ENCODE measurements at regions not wholly inside any gene's neighbourhood (a gene's known extent, or its start where the extent isn't known, plus 50 kb on each side); places are given as distances from the start of the nearest gene placed in this dataset.
"Not testable (repeated sequence)": the region's sequence is repeated elsewhere in the genome, so short reads cannot be mapped to it uniquely, and the experiment has no call there.

DNA sequence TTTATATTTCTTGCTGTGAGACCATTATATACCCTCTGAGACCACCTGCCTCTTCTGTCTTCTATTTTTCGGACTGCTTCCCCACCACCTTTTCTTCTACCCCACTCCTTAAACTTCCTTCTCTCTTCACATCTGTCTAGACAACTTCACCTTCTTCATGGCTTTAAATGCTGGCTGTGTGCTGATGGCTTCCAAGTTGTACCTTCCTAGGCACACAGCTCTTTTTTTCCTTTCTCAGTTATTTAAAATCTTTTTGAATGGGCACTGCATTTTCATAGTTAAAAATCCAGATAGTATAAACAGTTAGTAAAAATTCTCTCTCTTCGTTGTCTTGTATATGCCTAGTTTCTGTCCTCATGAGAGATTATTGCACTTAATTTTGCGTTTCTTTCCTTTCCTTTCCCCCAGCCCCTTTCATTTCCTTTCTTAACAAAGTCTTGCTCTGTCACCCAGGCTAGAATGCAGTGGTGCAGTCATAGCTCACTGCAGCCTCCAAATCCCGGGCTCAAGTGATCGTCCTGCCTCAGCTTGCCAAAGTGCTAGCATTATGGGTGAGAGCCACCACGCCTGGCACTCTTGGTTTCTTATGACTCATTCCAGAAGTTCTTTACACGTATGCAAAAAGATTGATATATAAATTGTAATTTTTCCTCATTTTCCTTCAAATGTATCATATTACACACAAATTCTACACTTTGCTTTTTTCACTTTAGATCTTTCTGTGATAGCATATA lies 114.3 kb downstream of the NPIPB5 start:
- no peak for FAIRE-seq
- no peak for DNase-seq (ENCODE audit: insufficient read length, low spot score)

DNA sequence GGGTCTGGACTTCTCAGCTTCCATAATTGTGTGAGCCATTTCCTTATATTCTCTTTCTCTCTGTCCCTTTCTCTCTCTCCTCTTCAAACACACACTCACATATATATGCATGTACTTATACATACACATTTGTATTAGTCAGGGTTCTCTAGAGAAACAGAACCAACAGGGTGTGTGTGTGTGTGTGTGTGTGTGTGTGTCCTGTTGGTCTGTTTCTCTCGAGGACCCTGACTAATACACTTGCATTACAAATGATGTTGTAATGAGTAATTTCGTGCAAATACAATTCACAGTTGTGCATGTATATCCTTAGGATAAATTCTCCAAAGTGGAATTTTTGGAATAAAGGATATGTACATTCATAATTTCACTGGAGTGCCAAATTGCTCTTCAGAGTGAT lies 115.3 kb downstream of the NPIPB5 start:
- FAIRE-seq: no peak
- DNase-seq (ENCODE audit: insufficient read length, low spot score): no peak

DNA sequence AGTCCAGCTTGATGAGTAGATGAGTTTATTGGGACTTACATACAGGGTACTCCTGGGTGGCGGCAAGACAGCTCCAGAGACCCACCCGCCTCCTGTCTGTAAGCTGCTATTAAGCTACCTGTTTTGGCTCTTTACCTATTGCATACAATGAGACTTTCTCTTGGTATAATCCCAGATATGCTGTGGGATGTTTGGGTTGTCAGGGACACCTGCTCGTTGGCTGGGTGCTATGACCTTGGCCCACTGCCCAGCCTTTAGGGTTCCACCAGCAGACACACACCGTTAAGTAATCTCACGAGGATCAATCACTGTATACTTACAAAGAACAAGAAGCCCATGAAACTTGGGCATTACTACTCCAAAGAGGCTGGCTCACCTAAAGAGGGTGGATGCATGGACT lies 116.4 kb downstream of the NPIPB5 start:
- DNase-seq (ENCODE audit: insufficient read length, low spot score): no peak
- no peak for FAIRE-seq

DNA sequence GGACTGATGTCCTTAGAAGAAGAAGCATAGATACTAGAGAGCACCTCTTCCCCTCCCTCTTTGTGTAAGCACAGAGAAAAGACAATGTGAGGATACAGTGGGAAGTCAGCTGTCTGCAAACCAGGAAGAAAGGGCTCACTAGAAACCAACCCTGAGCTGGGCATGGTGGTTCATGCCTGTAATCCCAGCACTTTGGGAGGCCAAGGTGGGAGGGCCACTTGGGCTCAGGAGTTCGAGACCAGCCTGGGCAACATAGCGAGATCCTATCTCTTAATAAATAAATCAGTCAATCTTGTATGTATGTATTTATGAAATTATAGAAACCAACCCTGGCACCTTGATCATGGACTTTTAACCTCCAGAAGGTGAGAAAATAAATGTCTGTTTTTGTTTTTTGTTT lies 118.3 kb downstream of the NPIPB5 start:
- DNase-seq (ENCODE audit: insufficient read length, low spot score) (no peak), FAIRE-seq (no peak)

DNA sequence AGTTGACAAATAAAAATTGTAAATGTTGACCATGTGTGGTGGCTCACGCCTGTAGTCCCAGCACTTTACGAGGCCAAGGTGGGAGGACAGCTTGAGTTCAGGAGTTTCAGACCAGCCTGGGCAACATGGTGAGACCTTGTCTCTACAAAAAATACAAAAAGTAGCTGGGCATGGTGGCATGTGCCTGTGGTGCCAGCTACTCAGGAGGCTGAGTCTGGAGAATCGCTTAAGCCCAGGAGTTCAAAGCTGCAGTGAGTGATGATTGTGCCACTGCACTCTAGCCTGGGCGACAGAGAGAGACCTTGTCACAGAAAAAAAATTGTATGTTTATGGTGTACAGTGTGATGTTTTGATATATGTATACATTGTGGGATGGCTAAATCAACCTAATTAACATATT lies 119.6 kb downstream of the NPIPB5 start:
- FAIRE-seq: no peak
- DNase-seq (ENCODE audit: insufficient read length, low spot score): no peak

DNA sequence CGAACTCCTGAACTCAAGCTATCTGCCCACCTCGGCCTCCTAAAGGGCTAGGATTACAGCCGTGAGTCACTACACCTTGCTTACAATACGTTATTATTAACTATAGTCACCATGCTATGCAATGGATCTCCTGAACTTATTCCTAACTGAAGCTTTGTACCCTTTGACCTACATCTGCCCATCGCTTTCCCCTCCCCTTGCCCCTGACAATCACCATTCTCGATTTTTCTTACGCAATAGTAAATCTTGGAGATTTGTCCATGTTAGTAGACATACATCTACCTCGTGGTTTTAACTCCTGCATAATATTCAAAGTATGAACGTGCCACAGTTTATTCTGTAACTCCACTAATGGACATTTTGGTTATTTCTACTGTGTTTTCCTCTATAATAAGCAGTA lies 120.6 kb downstream of the NPIPB5 start:
- DNase-seq (ENCODE audit: insufficient read length, low spot score) (no peak), FAIRE-seq (no peak)

DNA sequence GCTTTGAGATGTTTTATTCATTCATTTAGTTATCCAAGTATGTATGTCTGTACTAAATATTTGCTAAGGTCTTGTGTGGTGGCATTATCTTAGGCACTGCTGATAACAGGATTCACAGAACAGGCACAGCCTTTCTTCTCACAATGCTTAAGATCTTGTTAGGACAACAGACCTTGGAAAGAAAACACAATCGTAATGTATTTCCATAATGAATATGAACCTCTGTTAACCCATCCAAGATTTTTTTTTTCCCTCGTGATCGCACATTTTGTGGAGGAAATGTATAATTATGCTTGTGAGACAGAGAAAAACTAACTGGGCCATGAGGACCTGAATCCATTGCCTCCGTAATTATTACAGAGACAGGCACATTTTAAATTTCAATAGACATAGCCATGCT lies 121.9 kb downstream of the NPIPB5 start:
- DNase-seq (ENCODE audit: insufficient read length, low spot score) (no peak), FAIRE-seq (no peak)

DNA sequence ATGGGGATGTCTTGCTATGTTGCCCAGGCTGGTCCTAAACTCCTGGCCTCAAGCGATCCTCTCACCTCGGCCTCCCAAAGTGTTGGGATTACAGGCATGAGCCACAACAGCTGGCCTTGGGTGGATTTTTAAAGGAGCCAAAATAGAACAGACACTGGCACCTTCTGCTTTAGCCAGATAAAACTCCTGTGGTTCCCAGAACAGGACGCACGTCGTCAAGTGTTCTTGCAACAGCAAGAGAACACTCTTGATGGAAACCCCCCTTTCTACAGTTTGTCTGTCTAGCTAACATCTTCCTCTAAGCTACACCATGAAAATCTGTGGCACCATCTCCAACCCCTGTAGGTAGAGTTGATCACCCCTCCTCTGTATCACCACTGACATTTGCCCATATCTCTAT lies 122.6 kb downstream of the NPIPB5 start:
- no peak for FAIRE-seq

DNA sequence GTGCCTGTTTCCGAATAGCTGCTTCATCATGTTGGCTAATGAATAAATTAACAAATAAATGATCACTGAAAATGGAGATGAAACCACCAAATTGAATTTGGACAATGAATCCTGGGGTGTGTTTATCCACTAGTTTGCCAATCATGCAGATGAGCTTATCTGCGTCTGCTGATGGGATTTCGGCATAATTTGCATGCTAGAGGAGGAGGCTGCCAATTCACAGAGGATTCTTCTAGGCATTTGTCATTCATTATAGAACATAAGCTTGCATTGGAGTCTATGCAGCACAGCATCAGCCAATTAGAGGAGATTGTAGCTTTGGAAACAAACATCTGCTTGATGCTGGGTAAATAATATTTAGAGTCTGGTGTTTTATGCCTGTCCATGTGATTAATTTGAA lies 123.1 kb downstream of the NPIPB5 start:
- DNase-seq (ENCODE audit: insufficient read length, low spot score): no peak
- no peak for FAIRE-seq

More for the DNA sequence above, 122.6 kb downstream of the NPIPB5 start:
- DNase-seq (ENCODE audit: insufficient read length, low spot score): no peak

DNA sequence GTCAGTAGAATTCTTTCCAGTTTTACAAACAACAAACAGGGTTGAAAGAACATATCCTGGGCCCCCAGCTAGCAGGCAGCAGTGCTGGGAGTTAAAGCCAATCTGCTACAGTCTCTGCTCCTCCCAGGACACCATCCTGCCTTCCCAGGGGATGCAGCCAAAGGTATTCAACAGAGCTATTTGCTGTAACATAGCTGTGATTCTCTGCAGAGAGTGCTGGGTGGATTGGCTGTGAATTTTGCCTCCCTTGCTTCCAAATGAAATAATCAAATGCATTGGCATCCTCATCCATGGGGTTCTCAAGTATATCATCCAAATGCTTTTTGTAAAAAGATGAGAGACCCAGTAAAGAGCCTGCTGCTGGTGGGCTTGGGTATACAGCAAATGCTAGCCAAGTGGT lies 124.3 kb downstream of the NPIPB5 start:
- no peak for FAIRE-seq

DNA sequence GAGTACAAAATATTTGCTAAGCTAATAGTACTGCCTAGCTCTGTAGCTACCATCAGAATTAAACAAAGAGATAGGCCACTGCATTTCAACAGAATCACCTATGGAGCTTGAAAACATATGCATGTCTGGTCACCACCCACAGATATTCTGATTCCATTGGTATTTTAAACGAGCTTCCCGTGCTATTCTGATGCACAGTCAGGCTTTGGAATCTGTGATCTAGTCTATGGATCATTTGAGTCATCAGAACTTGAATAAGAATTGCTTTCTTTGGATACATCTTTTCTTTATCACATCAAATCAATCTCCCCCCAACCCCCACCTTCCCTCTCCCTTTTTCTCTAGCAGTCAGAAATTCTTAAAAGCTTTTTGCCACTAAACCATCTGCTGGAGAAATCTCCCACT lies 124.7 kb downstream of the NPIPB5 start:
- no peak for FAIRE-seq

More for the DNA sequence above, 124.3 kb downstream of the NPIPB5 start:
- DNase-seq (ENCODE audit: insufficient read length, low spot score): no peak

DNA sequence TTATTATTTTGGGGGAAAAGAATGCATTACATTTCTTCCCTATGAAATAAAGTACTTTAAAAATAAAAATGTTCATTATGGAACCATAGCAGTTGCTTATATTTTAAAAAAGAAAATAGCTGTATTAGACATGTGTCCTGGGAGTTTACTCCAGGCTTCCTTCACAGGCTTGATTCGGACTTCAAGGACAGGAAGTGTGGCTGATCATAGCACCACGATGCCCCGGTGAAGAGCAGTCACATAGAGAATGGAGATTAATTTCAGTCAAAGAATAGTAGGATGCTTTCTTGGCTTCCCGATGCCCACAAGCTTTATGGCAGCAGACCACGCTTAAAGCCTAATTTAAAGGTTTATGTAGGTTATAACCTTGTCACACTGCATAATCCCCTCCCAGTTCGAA lies 125.1 kb downstream of the NPIPB5 start:
- DNase-seq (ENCODE audit: insufficient read length, low spot score): no peak
- FAIRE-seq: no peak

More for the DNA sequence above, 124.7 kb downstream of the NPIPB5 start:
- no peak for DNase-seq (ENCODE audit: insufficient read length, low spot score)

DNA sequence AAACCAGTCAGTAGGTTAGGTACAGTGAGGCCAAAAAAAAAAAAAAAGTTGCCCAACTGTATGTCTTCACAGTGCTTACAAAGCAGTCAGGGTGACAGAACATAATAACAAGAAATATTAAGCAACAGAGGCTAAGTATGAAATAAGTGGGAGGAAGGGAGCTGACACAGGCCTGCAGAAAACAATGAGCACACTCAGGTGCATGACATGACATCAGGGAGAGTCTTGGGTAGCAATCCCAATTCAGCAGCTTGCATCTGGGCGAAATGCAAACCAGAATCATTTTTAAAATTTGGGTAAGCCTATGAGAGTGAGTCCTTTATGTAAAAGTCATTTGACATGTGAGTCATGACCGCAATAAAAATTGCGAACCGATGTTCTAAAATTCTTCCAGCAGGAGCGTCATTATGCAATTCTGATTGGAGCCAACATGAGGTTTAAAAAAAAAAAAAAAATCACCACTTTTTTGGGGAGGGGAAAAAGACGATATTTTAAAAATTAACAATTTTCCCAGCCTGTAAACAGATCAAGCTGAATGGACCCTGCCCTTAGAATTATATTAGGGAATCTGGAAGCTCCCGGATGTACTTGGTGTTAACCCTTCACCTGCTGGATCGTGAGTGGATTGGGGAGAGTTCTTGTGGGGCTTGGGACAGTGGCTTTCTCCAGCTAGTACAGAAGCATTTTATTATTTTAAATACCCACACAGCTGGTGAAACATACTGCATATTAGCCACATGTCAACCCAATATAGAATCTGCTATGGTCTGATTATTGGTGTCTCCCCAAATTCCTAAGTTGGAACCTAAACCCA lies 127.9 kb downstream of the NPIPB5 start:
- FAIRE-seq: no peak

DNA sequence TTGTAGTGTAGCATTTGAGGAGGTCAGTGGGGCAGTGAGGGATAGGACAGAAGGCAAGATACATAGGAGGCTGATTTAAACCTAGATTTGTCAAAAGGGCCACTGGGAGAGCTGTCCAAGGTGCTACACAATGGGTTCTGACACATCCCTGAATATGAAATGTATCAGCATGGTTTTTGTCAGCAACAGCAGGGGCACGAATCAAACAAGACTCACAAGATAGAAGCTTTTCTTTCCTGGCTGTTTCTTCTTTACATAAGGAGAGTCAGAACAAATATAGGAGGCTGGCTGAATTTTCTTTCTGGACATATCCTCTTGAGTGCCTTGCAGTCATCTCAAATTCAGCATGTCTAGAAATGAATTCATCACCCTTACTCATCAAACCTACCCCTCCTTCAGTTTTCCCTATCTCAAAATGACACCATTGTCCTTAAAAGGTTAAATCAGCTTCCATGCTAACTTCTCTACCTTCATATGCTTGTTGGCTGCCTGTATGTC lies 130.5 kb downstream of the NPIPB5 start:
- no peak for DNase-seq (ENCODE audit: insufficient read length, low spot score)

More for the DNA sequence above, 127.9 kb downstream of the NPIPB5 start:
- DNase-seq (ENCODE audit: insufficient read length, low spot score): no peak

DNA sequence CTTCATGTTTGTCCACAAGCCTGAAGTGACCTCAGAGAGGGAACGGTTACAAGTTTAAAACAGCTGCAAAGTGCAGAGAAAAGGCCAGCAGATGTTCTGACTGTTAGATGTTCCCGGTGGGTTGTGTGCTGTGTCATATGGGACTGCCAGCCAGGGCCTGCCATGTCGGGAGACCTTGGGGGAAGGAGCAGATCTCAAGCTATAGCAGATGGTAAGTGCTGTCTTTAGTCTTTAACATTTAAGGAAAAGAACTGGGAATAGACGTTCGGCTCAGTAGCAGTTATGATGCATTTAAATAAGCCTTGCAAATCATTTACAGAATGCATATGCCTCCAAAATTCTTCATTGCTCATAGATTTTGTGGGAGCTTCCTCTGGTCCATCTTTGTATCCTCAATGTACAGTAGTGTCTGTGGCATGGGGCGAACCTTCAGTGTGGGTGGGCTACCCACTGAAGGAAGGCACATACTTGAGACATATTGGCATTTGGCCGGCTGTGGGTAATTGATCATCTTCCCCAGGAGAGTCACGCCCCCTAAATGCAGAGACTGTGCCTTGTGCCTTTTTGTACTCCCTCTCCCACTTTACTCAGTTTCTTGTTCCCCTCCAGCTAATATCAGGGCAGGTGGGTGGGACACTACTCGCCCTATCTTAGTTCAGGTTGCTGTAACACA lies 131.9 kb downstream of the NPIPB5 start:
- no peak for DNase-seq (ENCODE audit: insufficient read length, low spot score)
- no peak for FAIRE-seq

More for the DNA sequence above, 130.5 kb downstream of the NPIPB5 start:
- no peak for FAIRE-seq

DNA sequence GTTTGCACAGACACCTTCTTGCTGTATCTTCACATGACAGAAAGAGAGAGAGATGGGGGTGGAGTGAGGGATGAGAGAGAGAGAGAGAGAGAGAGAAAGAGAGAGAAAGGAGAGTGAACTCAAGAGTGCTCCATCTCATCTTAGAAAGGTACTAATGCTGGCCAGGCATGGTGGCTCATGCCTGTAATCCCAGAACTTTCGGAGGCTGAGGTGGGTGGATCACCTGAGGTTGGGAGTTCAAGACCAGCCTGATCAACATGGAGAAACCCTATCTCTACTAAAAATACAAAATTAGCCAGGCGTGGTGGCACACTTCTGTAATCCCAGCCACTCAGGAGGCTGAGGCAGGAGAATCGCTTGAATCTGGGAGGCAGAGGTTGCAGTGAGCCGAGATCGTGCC lies 132.5 kb downstream of the NPIPB5 start:
- FAIRE-seq; DNase-seq (ENCODE audit: insufficient read length, low spot score): not testable (repeated sequence)

DNA sequence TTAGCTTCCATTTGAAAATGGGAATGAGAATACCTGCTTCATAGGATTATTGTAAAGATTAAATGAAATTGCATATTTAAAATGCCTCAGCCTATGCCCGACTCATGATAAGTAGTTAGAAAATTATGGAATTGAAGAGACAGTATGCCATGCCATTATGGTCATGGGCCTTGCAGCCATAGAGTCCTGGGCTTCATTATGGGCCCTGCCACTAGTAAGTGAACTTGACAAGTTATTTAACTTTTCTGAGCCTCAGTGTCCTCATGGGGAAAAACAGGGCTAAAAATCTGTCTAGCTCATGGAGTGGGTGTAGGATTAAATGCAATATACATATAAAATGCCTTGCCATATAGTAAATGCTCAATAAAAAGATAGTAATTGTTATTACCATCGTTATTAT lies 133.2 kb downstream of the NPIPB5 start:
- DNase-seq (ENCODE audit: insufficient read length, low spot score): no peak
- no peak for FAIRE-seq

DNA sequence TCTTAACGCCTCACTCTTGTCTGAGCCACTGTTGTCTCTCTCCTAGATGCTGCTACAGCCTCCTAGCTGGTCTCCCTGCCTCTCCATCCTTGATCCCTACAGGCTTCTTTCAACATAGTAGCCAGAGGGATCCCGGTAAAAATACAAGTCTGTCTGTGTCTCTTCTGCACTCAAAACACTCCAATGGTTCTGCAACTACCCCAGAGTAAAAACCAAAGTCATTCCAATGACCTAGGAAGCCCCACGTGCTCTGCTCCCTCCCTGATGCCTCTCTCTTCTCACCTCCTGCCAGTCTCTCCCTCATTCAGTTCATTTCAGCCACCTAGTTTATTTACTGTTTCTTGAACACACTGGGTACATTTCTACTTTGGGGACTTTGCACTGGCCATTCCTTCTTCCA lies 135.2 kb downstream of the NPIPB5 start:
- FAIRE-seq: no peak
- no peak for DNase-seq (ENCODE audit: insufficient read length, low spot score)

DNA sequence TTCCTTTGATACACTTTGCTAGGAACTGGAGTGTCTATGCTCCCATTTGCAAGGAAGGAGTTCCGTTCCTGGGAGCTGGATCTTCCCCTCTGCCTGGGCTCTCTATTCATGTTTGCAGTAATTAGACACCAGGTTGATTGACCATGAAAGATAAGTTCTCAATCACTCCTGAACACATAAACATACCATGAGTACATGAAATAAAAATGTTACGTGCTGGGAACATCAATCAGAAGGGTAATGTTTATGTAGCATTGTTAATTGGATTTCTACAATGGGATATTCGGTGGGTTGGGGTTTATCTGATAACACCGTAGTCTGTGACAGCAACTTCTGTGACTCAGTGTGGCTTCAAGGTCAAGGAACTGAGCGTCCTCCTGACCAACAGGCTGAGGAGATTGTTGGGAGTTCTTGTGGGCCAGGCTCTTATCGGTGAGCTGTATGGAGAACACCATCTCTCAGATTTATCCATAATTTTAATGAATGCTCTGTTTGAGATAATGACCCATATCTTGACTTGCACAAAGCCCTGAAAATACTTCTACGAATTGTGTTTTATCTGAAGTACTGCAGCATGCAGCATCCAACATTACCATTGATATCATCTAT lies 136.4 kb downstream of the NPIPB5 start:
- no peak for DNase-seq (ENCODE audit: insufficient read length, low spot score)
- FAIRE-seq: no peak

DNA sequence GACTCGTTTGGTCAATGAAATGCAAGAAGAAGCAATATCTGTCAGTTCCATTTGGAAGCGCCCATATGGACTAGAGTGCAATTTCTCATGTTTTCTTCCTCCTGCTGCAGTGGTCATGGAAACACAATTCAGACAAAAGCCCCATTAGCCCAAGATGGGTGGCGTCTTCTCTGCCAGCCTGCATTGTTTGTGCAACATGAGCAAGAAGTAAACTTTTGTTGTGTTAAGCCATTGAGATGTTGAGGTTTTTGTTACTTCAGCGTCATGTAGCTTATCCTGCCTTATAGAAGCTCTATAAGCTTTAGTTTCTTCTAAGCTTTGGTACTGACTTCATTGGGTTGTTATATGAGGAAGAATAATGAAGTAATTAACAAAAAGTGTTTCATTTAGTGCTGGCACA lies 137.4 kb downstream of the NPIPB5 start:
- FAIRE-seq (no peak), DNase-seq (ENCODE audit: insufficient read length, low spot score) (no peak)

DNA sequence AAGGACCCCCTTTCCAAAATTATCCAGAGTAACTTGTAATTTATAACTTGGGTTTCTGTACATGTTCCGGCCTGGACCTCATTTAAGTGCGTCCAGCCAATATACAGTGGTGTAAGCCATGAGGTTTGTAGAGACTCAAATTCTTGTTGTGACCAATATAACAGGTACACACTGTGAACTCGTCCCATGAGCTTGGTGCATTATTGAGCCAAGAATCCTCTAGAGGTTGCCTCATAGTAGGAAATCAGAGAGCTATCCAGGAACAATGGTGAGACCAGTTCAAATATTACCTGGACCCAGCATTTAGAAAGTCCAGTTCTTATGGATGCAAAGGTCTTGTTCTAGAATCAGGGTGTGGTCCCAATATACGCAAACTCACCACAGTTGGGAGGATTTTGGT lies 138.2 kb downstream of the NPIPB5 start:
- no peak for DNase-seq (ENCODE audit: insufficient read length, low spot score)
- no peak for FAIRE-seq

All from GM19239 (cell line).